Neuron (in vitro differentiated cells): ENCODE measurements at regions not wholly inside any gene's neighbourhood (a gene's known extent, or its start where the extent isn't known, plus 50 kb on each side); places are given as distances from the start of the nearest gene placed in this dataset.

Experiments
- H2AFZ ChIP-seq: one replicate; pipeline ENCODE4 v1.6.1; 2013; ENCODE audit warnings: low read depth, mild to moderate bottlenecking, inconsistent platforms, low read length, moderate library complexity
- H3K27me3 ChIP-seq: one replicate; pipeline ENCODE4 v1.6.1; 2013; ENCODE audit warnings: low read length; ENCODE audit not compliant: insufficient read depth
- H3K36me3 ChIP-seq: one replicate; pipeline ENCODE4 v1.6.1; 2013; ENCODE audit warnings: low read length; ENCODE audit not compliant: insufficient read depth
- H3K4me1 ChIP-seq: one replicate; pipeline ENCODE4 v1.6.1; 2013; ENCODE audit warnings: low read length; ENCODE audit not compliant: insufficient read depth
- H3K4me3 ChIP-seq: 2 replicates; pipeline ENCODE4 v1.5.1; 2013; ENCODE audit warnings: mild to moderate bottlenecking, low read length, moderate library complexity
- H3K9me3 ChIP-seq: one replicate; pipeline ENCODE4 v1.6.1; 2013; ENCODE audit warnings: low read length

DNA sequence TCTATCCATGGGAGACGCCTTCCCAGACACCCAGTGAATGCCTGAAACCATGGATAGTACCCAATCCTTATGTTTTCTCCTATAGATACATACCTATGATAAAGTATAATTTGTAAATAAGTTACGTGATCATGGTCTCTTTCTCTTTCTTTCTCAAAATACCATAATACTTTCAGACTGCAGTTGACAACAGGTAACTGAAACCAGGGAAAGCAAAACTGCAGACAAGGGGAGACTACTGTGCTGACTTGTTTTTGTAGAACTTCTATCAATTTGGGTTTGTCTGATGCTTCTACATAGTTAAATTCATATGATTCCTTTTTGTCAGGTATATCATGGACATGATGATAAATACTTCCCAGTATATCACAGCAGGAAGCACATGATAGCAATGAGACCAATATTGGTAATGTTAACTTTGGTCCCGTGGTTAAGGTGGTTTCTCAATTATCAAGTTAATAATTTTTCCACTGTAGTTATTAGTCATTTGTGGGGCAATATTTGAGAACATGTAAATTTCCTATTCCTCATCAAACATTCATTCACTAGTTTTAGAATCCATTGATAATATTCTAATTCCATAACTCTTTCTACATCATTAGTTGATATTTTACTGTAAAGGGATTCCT, 298.0 kb upstream of the TET2 start:
- no peaks in the 10 kb centered on the region for H3K27me3 ChIP-seq
- no peak overlapping the region for H2AFZ ChIP-seq
- H3K4me3 ChIP-seq: no peak overlapping the region
- no peaks in the 10 kb centered on the region for H3K9me3 ChIP-seq
- no peaks in the 10 kb centered on the region for H3K36me3 ChIP-seq
- no peaks in the 10 kb centered on the region for H3K4me1 ChIP-seq

DNA sequence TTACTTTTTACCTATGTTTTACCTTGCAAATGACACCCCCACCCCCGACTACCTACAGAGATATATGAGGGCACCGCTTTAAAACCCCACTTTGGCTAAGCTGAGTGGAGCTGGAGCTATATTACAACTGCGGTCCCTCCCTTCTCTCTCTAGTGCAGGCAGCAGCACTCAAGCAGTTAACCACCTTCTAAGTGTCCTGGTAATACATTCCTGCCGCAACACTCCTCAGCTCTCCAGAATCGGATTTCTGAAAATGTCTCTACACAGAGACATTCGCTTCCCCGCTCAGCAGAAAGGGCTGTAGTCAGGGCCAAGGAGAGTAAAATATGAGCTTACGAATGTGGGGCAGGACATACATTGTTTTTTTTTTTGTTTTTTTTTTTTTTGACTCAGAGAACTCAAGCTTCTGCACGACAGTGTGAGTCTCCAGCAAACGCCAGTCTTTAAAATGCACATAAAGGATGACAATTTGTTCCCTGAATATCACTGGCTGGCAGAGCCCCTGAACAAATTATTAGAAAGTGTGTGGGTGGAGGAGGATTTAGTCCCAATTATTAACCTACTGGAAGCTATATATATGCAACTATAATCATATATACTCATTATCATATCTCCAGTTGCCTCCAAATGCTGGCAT, 287.0 kb upstream of the TET2 start:
- peaks cover 5% of the 10 kb centered on the region for H3K4me1 ChIP-seq
- no peak overlapping the region for H2AFZ ChIP-seq
- peaks cover 4% of the 10 kb centered on the region for H3K27me3 ChIP-seq
- no peaks in the 10 kb centered on the region for H3K36me3 ChIP-seq
- H3K4me3 ChIP-seq: no peak overlapping the region
- H3K9me3 ChIP-seq: no peaks in the 10 kb centered on the region

DNA sequence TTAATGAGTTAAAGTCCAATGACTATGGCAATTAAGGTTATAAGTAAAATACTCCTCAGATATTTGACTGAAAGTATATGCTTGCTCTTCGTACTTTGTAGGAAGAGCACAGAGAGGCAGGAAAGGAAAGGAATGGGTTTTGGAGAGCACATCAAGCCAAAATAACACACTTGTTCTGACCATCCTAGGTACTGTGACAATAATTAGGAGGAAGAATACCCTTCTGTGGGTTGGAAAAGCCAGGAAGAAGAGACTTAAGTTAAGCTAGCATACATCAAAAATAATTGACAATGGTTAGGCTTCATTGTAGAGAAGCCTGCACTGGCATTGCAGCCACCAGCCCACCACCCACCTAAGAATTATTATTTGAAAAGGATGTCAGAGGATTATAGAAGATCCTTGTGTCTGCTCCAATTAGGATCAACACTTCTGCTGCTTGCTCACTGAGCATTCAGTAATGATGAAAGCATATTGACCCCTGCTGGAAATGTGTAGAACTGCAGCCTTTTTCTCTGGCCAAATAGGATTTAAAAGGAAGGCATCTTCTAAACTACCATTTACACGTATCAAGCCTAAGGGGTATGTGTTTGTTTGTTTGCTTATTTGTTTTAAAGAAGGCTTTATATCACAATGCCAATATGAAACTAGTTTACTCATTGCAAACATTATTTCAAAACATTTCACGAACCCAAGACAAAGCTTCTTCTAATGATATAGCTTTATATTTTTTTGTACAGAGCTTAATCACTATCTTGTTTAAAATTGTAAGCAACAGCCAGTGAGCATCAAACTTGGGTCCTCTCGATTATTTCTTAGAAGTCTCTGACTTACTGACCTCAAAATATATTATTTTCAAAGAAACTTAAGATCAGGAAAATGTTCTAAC, 286.2 kb upstream of the TET2 start:
- Histone ChIP-seq H3K4me3 (no peak overlapping the region), H3K36me3 (no peaks in the 10 kb centered on the region), H3K4me1 (peaks cover 5% of the 10 kb centered on the region), H2AFZ (no peak overlapping the region), H3K9me3 (no peaks in the 10 kb centered on the region), H3K27me3 (peaks cover 4% of the 10 kb centered on the region)

DNA sequence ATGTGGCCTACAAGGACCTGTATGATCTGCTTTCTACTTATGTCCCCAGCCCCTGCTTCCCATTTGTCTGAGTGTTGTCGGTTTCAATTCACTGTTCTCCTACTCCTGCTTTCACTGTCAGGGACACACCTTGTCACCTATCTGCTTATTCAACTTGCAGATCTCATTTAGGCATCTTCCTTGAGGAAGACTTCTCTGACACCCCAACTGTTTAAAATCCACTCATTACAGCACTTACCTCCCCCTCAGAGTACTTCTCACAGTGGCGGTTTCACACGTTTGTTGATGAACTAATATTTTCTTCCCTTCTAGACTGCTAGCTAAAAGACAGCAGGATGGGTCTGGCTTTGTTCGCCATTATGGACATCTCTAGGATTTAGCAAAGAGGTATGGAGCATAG, 279.9 kb upstream of the TET2 start:
- Histone ChIP-seq H3K9me3 (no peaks in the 10 kb centered on the region), H3K4me3 (no peak overlapping the region), H3K36me3 (no peaks in the 10 kb centered on the region), H3K27me3 (no peaks in the 10 kb centered on the region), H2AFZ (no peak overlapping the region), H3K4me1 (no peaks in the 10 kb centered on the region)

DNA sequence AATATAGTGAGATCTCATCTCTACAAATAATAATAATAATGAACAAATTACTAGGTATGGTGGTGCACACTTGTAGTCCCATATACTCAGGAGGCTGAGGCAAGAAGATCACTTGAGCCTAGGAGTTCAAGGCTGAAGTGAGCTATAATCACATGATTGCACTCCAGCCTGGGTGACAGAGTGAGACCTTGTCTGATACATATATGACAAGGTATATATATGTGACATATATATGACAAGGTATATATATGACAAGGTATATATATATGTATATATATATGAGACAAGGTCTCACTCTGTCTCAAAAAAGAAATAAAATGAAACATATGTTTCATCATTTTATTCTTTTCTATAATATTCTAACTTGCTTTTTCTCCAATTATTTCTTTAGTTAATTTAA, 278.1 kb upstream of the TET2 start:
- Histone ChIP-seq H3K4me1 (no peaks in the 10 kb centered on the region), H3K4me3 (no peak overlapping the region), H3K27me3 (peaks cover 2% of the 10 kb centered on the region), H3K9me3 (no peaks in the 10 kb centered on the region), H2AFZ (no peak overlapping the region), H3K36me3 (no peaks in the 10 kb centered on the region)

DNA sequence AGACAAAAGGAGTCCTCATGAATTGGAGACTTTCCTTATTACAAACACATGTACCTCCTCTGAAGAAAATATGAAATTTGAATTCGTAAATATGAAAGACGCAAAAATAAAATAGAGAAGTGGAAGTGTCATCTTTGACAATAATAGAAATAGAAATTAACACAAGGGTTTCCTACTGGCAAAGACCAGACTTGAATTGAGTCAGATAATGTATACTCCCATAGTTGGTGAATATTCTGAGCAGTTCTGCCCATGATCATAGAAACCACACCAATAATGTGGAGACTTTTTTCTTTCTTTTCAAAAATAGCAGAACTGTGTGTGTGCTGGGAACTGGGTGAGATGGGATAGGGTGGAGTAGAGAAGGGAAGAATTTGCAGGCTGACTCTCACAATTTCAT, 277.7 kb upstream of the TET2 start:
- H3K9me3 ChIP-seq: no peaks in the 10 kb centered on the region
- no peaks in the 10 kb centered on the region for H3K4me1 ChIP-seq
- no peak overlapping the region for H3K4me3 ChIP-seq
- peaks cover 2% of the 10 kb centered on the region for H3K27me3 ChIP-seq
- no peak overlapping the region for H2AFZ ChIP-seq
- H3K36me3 ChIP-seq: no peaks in the 10 kb centered on the region

DNA sequence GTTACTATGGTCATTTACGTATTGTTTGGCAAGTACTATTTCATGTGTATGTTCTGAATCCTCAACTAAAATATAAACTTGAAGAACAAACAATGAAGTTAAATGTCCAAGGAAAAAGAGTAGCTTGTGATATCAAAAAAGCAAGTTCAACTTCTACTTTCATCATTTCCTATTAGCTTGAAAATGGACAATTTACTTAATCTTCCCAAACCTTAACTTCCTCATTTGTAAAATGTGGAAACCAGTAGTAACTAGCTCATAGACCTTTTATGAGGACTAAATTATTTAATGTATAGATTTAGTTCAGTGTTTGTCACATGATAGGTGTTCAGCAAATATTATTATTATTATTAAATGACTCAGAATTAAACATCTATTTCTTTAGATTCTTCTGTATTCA, 276.8 kb upstream of the TET2 start:
- Histone ChIP-seq H2AFZ (no peak overlapping the region), H3K4me3 (no peak overlapping the region), H3K27me3 (peaks cover 2% of the 10 kb centered on the region), H3K9me3 (no peaks in the 10 kb centered on the region), H3K4me1 (no peaks in the 10 kb centered on the region), H3K36me3 (no peaks in the 10 kb centered on the region)

DNA sequence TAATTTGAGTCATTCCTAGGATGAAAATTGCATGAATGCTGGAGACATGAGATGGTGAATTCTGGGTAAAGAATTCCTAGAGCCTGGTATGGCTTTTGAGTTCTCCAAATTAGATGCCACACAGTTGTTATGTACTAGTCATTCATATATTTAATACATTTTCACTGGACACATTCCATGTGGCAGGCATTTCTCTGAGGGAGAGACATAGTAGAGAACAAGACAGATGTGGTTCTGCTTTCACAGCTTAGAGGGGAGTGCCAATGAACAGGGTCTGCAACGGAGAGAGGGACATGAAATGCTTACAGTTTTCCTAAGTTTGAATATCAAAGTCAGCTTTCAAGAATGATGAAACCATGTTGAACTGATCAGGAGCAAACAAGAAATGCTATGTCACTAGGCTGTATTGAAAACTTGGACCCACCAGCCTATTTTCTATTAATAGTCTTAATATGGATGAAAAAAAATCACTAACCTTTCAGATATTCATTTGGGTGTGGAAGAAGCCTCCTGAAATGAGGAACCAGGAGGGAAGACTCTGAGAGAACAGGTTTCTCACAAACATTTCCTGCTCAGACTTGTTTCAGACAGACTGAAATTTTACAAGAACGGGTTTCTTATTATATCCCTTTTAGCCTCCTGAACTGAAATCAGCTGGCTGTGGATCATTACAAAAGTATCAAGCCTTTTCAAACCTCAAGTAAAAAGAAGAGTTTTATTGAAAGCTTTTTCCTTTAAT, 276.0 kb upstream of the TET2 start:
- Histone ChIP-seq H3K27me3 (peaks cover 2% of the 10 kb centered on the region), H3K9me3 (no peaks in the 10 kb centered on the region), H3K36me3 (no peaks in the 10 kb centered on the region), H2AFZ (no peak overlapping the region), H3K4me1 (no peaks in the 10 kb centered on the region), H3K4me3 (no peak overlapping the region)

DNA sequence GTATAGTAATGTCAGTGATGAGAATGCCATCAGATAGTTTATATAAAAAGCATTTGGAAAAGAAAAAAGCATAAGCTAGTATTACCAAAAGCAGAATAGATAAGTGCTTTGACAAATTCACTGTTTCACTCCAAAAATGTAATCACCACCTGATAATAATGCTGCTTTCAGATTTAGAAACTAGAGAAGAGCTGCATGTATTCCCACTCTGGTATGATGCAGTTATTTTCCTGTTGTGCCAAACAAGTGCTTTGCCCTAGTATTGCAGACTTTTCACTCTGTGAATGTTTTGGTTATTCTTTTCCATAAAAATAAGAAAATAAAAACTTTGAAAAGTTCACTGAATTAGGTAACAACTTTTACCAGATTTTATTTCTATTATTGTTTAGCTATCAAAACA, 267.7 kb upstream of the TET2 start:
- H3K4me1 ChIP-seq: no peaks in the 10 kb centered on the region
- no peaks in the 10 kb centered on the region for H3K27me3 ChIP-seq
- H2AFZ ChIP-seq: no peak overlapping the region
- H3K9me3 ChIP-seq: no peaks in the 10 kb centered on the region
- no peaks in the 10 kb centered on the region for H3K36me3 ChIP-seq
- H3K4me3 ChIP-seq: no peak overlapping the region

DNA sequence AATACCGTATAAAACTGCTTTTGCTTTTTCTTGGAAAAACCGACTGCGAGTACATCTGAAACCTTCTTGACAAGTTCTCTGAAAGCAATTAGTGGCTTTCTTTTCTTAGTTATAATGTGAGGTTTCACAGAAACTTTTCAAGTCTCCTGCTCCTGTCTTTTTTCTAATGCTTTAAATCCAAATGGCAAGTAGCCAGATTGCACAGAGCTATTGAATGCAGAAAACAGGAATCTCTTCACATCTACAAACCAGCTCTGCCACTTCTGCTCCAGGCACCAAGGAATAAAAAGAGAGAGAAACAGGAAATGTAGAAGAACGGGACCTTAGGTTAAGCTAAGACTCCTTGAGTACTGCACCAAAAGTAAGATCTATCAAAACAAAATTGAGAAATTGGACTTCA, 267.3 kb upstream of the TET2 start:
- H3K27me3 ChIP-seq: no peaks in the 10 kb centered on the region
- H2AFZ ChIP-seq: no peak overlapping the region
- H3K9me3 ChIP-seq: no peaks in the 10 kb centered on the region
- H3K4me3 ChIP-seq: no peak overlapping the region
- no peaks in the 10 kb centered on the region for H3K4me1 ChIP-seq
- no peaks in the 10 kb centered on the region for H3K36me3 ChIP-seq

DNA sequence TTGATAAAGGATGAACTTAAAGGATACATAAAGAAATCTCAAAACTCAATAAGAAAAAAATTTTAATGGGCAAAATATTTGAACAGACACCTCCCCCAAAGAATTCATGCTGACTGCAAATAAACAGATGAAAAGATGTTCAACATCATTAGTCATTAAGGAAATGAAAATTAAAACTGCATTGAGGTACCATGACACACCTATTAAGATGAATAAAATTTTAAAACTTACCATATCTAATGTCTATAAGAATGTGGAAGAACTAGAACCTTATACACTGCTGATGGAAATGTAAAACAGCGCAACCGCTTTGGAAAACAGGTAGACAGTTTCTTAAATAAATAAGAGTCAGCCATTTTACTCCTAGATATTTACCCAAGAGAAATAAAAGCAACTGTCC, 266.8 kb upstream of the TET2 start:
- no peak overlapping the region for H3K4me3 ChIP-seq
- H2AFZ ChIP-seq: no peak overlapping the region
- no peaks in the 10 kb centered on the region for H3K27me3 ChIP-seq
- no peaks in the 10 kb centered on the region for H3K36me3 ChIP-seq
- H3K9me3 ChIP-seq: no peaks in the 10 kb centered on the region
- no peaks in the 10 kb centered on the region for H3K4me1 ChIP-seq

DNA sequence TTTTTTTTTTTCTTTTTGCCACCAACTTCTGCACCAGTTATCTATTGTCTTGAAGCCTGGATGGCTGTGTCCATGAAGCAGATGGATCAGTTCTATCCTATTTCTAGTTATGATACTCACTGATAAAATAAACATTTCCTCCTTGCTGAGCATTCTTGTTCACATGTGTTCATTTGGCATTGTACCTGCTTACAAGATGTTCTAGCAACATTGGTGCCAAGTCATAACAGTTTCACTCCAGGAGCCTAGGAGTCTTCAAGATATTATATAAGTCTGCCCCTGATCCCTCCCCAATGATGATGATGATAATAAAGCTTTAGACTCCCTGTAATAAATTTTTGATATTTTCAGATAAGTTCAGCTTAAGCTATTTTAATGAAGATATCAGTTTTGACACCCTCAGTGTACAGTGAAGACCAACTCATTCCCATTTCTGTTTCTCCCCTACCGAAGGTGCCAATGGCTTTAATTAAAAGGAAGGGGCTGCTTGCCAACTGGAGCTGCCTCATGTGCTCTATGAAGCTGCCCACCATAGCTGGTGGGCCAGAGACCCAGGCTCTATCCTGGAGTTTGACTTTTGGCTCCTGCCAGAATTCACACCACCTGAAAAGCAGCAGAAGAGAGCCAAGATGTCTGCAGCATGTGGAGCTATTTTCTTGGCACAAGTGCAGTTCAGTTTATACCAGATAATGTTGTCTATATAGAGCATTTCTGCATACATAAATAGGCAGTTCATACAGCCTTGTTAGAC, 265.4 kb upstream of the TET2 start:
- H3K4me3 ChIP-seq: no peak overlapping the region
- H2AFZ ChIP-seq: no peak overlapping the region
- no peaks in the 10 kb centered on the region for H3K4me1 ChIP-seq
- no peaks in the 10 kb centered on the region for H3K36me3 ChIP-seq
- H3K27me3 ChIP-seq: no peaks in the 10 kb centered on the region
- no peaks in the 10 kb centered on the region for H3K9me3 ChIP-seq
